ENCODE measurements at regions not wholly inside any gene's neighbourhood (a gene's known extent, or its start where the extent isn't known, plus 50 kb on each side); places are given as distances from the start of the nearest gene placed in this dataset.

DNA sequence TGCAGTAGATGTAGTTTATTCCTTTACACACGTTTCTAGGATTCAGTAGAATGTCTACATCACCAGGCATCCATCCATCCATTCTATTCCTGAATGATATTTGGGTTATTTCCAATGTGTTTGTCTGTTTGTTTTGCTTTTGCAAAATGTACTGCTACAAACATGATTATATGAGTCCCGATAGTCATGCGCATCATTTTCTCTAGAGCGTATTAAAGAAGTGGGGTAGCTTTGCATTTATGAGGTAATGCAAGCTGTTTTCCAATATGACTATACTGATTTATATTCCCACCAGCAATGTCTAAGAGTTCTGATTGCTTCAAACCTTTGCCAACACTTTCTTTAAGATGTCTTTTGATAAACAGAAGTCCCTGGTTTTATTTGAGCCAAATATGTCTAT lies 253.2 kb downstream of the NOVA1 start:
- TF ChIP-seq, protein P1, sequence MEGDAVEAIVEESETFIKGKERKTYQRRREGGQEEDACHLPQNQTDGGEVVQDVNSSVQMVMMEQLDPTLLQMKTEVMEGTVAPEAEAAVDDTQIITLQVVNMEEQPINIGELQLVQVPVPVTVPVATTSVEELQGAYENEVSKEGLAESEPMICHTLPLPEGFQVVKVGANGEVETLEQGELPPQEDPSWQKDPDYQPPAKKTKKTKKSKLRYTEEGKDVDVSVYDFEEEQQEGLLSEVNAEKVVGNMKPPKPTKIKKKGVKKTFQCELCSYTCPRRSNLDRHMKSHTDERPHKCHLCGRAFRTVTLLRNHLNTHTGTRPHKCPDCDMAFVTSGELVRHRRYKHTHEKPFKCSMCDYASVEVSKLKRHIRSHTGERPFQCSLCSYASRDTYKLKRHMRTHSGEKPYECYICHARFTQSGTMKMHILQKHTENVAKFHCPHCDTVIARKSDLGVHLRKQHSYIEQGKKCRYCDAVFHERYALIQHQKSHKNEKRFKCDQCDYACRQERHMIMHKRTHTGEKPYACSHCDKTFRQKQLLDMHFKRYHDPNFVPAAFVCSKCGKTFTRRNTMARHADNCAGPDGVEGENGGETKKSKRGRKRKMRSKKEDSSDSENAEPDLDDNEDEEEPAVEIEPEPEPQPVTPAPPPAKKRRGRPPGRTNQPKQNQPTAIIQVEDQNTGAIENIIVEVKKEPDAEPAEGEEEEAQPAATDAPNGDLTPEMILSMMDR (conservative IDR thresholded peaks at IDR 0.05; ENCODE audit: low read depth, low read length) = no peak
- no peak for TF ChIP-seq FOS (IDR thresholded peaks at IDR 0.05; ENCODE audit: low read depth, low read length)
- no peak for TF ChIP-seq POLR2A (IDR thresholded peaks at IDR 0.05; ENCODE audit: low read depth, low read length)
- TF ChIP-seq RCOR1 (IDR thresholded peaks at IDR 0.05; ENCODE audit: insufficient replicate concordance, low read length) = no peak
- TF ChIP-seq RAD21 (IDR thresholded peaks at IDR 0.05; ENCODE audit: low read length) = no peak
